GM21717 (cell line): ENCODE measurements at regions not wholly inside any gene's neighbourhood (a gene's known extent, or its start where the extent isn't known, plus 50 kb on each side); places are given as distances from the start of the nearest gene placed in this dataset.
"Not testable (repeated sequence)": the region's sequence is repeated elsewhere in the genome, so short reads cannot be mapped to it uniquely, and the experiment has no call there.

Experiments
- ATAC-seq: cut with Tn5 transposase; IDR thresholded peaks from one replicate; pipeline ENCODE4 v1.9.1; 2021; ENCODE audit warnings: mild to moderate bottlenecking, moderate library complexity; ENCODE audit not compliant: unreplicated experiment

GRCh38 chr15:38930851-38931572 lies 366.4 kb upstream of the RASGRP1 start:
- ATAC-seq: no peak

GRCh38 chr15:38941399-38941953 lies 376.9 kb upstream of the RASGRP1 start:
- ATAC-seq: no peak

- no peak for ATAC-seq
Observed at GRCh38 chr15:38944536-38944935, 379.9 kb upstream of the RASGRP1 start.

GRCh38 chr15:38945551-38946298 lies 381.1 kb upstream of the RASGRP1 start:
- ATAC-seq: no peak

- ATAC-seq: no peak
Observed at GRCh38 chr15:38954090-38954489, 389.5 kb upstream of the RASGRP1 start.

GRCh38 chr15:38961456-38961855 lies 396.8 kb upstream of the RASGRP1 start:
- no peak for ATAC-seq

- ATAC-seq: no peak
Observed at GRCh38 chr15:38961931-38962330, 397.3 kb upstream of the RASGRP1 start.

GRCh38 chr15:38972831-38973230 lies 408.2 kb upstream of the RASGRP1 start:
- ATAC-seq: no peak

GRCh38 chr15:38975282-38975990 lies 410.8 kb upstream of the RASGRP1 start:
- ATAC-seq: no peak

- ATAC-seq: no peak
Observed at GRCh38 chr15:38991126-38991525, 426.5 kb upstream of the RASGRP1 start.

- ATAC-seq: no peak
Observed at GRCh38 chr15:38991701-38992100, 427.1 kb upstream of the RASGRP1 start.

- ATAC-seq: no peak
Observed at GRCh38 chr15:38992506-38992905, 427.9 kb upstream of the RASGRP1 start.

GRCh38 chr15:38992930-38993329 lies 428.3 kb upstream of the RASGRP1 start:
- no peak for ATAC-seq

GRCh38 chr15:38994310-38994709 lies 429.7 kb upstream of the RASGRP1 start:
- ATAC-seq: no peak

GRCh38 chr15:38996111-38996631 lies 431.6 kb upstream of the RASGRP1 start:
- ATAC-seq: no peak

GRCh38 chr15:38997841-38998240 lies 433.2 kb upstream of the RASGRP1 start:
- ATAC-seq: no peak

- no peak for ATAC-seq
Observed at GRCh38 chr15:39000008-39000734, 435.6 kb upstream of the RASGRP1 start.

- ATAC-seq: no peak
Observed at GRCh38 chr15:39009740-39010139, 445.1 kb upstream of the RASGRP1 start.

GRCh38 chr15:39011066-39011465 lies 446.5 kb upstream of the RASGRP1 start:
- not testable (repeated sequence) for ATAC-seq

GRCh38 chr15:39013262-39013661 lies 448.6 kb upstream of the RASGRP1 start:
- ATAC-seq: no peak

- no peak for ATAC-seq
Observed at GRCh38 chr15:39014682-39015081, 450.1 kb upstream of the RASGRP1 start.
